Liver (tissue), 8 donors: ENCODE measurements at regions not wholly inside any gene's neighbourhood (a gene's known extent, or its start where the extent isn't known, plus 50 kb on each side); places are given as distances from the start of the nearest gene placed in this dataset.

ENCODE experiments used
- DNase-seq: peaks from one replicate; pipeline ENCODE4 v3.0.0-alpha.2; 2017; ENCODE audit warnings: low spot score
- H3K27ac ChIP-seq, 2 donors: one replicate each; pipeline ENCODE4 v1.7.0; 2013; ENCODE audit warnings: inconsistent platforms in 2 of 2, low read length in 2 of 2, control low read depth in 1 of 2, low read depth in 1 of 2, mild to moderate bottlenecking in 1 of 2
- H3K27me3 ChIP-seq, 4 donors: one replicate each; pipeline versions ENCODE4 v1.6.1 to v1.7.0; 2013; ENCODE audit warnings: low read length in 3 of 4, inconsistent platforms in 1 of 4, mild to moderate bottlenecking in 1 of 4, moderate library complexity in 1 of 4; ENCODE audit not compliant: control insufficient read depth in 4 of 4, insufficient read depth in 4 of 4
- H3K36me3 ChIP-seq, 4 donors: one replicate each; pipeline versions ENCODE4 v1.6.1 to v1.7.0; 2013; ENCODE audit warnings: low read length in 3 of 4, mild to moderate bottlenecking in 3 of 4, low read depth in 1 of 4, moderate library complexity in 1 of 4; ENCODE audit not compliant: control insufficient read depth in 4 of 4, insufficient read depth in 3 of 4
- H3K4me1 ChIP-seq, 4 donors: one replicate each; pipeline versions ENCODE4 v1.6.1 to v1.7.0; 2013; ENCODE audit warnings: low read length in 3 of 4, mild to moderate bottlenecking in 3 of 4, moderate library complexity in 1 of 4; ENCODE audit not compliant: control insufficient read depth in 4 of 4, insufficient read depth in 4 of 4
- H3K4me3 ChIP-seq, 3 donors: one replicate each; pipeline versions ENCODE4 v1.6.1 to v1.7.0; 2013; ENCODE audit warnings: low read length in 3 of 3, control low read depth in 1 of 3, low read depth in 1 of 3, mild to moderate bottlenecking in 1 of 3
- H3K9ac ChIP-seq, 2 donors: one replicate each; pipeline ENCODE4 v1.7.0; 2013; ENCODE audit warnings: low read length in 2 of 2, mild to moderate bottlenecking in 2 of 2, moderate library complexity in 2 of 2, control low read depth in 1 of 2, low read depth in 1 of 2
- H3K9me3 ChIP-seq, 4 donors: one replicate each; pipeline versions ENCODE4 v1.6.1 to v1.7.0; 2013; ENCODE audit warnings: low read length in 3 of 4; ENCODE audit not compliant: control insufficient read depth in 4 of 4
- ATF3 ChIP-seq: IDR thresholded peaks from 2 replicates; pipeline ENCODE4 v1.6.1; 2016; ENCODE audit warnings: antibody characterized with exemption
- CTCF ChIP-seq: fragments of 150-350 bp; IDR thresholded peaks from 2 replicates; pipeline ENCODE4 v1.5.1; 2017; ENCODE audit warnings: improper control_type of control experiment, low read depth, low read length; ENCODE audit not compliant: missing input control
- EGR1 ChIP-seq, 2 donors: IDR thresholded peaks; 2 replicates each; pipeline ENCODE4 v1.6.1; 2016 to 2018; ENCODE audit warnings: antibody characterized with exemption in 2 of 2, low read depth in 2 of 2
- FOXA2 ChIP-seq: IDR thresholded peaks from 2 replicates; pipeline ENCODE4 v1.6.1; 2016; ENCODE audit warnings: antibody characterized with exemption
- HNF4A ChIP-seq, 2 donors: conservative IDR thresholded peaks; 2 replicates each; pipeline ENCODE4 v1.6.1; 2016; ENCODE audit warnings: antibody characterized with exemption in 2 of 2, mild to moderate bottlenecking in 2 of 2
- HNF4G ChIP-seq: IDR thresholded peaks from 2 replicates; pipeline ENCODE4 v1.6.1; 2016; ENCODE audit warnings: antibody characterized with exemption
- JUND ChIP-seq, 2 donors: IDR thresholded peaks; 2 replicates each; pipeline ENCODE4 v1.6.1; 2016; ENCODE audit warnings: antibody characterized with exemption in 2 of 2
- MAX ChIP-seq: IDR thresholded peaks from 2 replicates; pipeline ENCODE4 v1.6.1; 2016; ENCODE audit warnings: antibody characterized with exemption
- RAD21 ChIP-seq, 2 donors: IDR thresholded peaks; 2 replicates each; pipeline ENCODE4 v1.6.1; 2016; ENCODE audit warnings: antibody characterized with exemption in 2 of 2, mild to moderate bottlenecking in 2 of 2
- REST ChIP-seq: IDR thresholded peaks from 2 replicates; pipeline ENCODE4 v1.6.1; 2016; ENCODE audit warnings: antibody characterized with exemption, mild to moderate bottlenecking
- SP1 ChIP-seq: IDR thresholded peaks from 2 replicates; pipeline ENCODE4 v1.6.1; 2018; ENCODE audit warnings: antibody characterized with exemption, mild to moderate bottlenecking
- TAF1 ChIP-seq: conservative IDR thresholded peaks from 2 replicates; pipeline ENCODE4 v1.6.1; 2016; ENCODE audit warnings: antibody characterized with exemption, mild to moderate bottlenecking
- ZBTB33 ChIP-seq: IDR thresholded peaks from 2 replicates; pipeline ENCODE4 v1.6.1; 2016; ENCODE audit warnings: antibody characterized with exemption
- WGBS: extraction: QIAGEN DNeasy Blood & Tissue Kit; methylation state at CpG from one replicate; pipeline ENCODE4 v1.1.7; 2013; 5-methylcytosine and 5-hydroxymethylcytosine counted together
- donor health status: healthy.
- donor health status: healthy.
- donor health status: healthy.
- donor health status: healthy.
- donor health status: healthy.

- Histone ChIP-seq H3K27ac (no peak overlapping the region), H3K36me3 (no peaks in the 10 kb centered on the region), H3K4me3 (no peak overlapping the region), H3K27me3 (no peaks in the 10 kb centered on the region), H3K9me3 (no peaks in the 10 kb centered on the region), H3K4me1 (no peaks in the 10 kb centered on the region), H3K9ac (no peak overlapping the region)
- no peak for DNase-seq
- TF ChIP-seq HNF4A (conservative IDR thresholded peaks at IDR 0.05) = no peak
- no peak for TF ChIP-seq MAX
- no peak for TF ChIP-seq ZBTB33
- TF ChIP-seq RAD21 (IDR thresholded peaks at IDR 0.05) = no peak
- no peak for TF ChIP-seq FOXA2
- TF ChIP-seq CTCF = no peak
- TF ChIP-seq TAF1 = no peak
- TF ChIP-seq EGR1 (IDR thresholded peaks at IDR 0.05; ENCODE audit: low read depth in 2 of 2) = no peak
- TF ChIP-seq REST = no peak
- no peak for TF ChIP-seq JUND (IDR thresholded peaks at IDR 0.05)
- no peak for TF ChIP-seq ATF3
- TF ChIP-seq HNF4G = no peak
- TF ChIP-seq SP1 = no peak
- 57% methylated on average over 3 of the region's 3 CpGs for WGBS
Observed at GRCh38 chr1:59079434-59080140, 217.3 kb upstream of the FGGY start.

- H3K27me3 ChIP-seq = no peaks in the 10 kb centered on the region
- no peak for DNase-seq
- WGBS = 99% methylated on average over 1 of the region's 1 CpG
- no peaks in the 10 kb centered on the region for H3K36me3 ChIP-seq
- no peaks in the 10 kb centered on the region for H3K4me1 ChIP-seq
- no peak overlapping the region for H3K9ac ChIP-seq
- H3K4me3 ChIP-seq = no peak overlapping the region
- H3K9me3 ChIP-seq = no peaks in the 10 kb centered on the region
- H3K27ac ChIP-seq = no peak overlapping the region
- TF ChIP-seq REST (no peak), JUND (IDR thresholded peaks at IDR 0.05) (no peak), FOXA2 (no peak), TAF1 (no peak), ZBTB33 (no peak), CTCF (no peak), MAX (no peak), RAD21 (IDR thresholded peaks at IDR 0.05) (no peak), EGR1 (IDR thresholded peaks at IDR 0.05; ENCODE audit: low read depth in 2 of 2) (no peak)
Observed at GRCh38 chr1:59081181-59081580, 215.7 kb upstream of the FGGY start.
